ENCODE measurements at regions not wholly inside any gene's neighbourhood (a gene's known extent, or its start where the extent isn't known, plus 50 kb on each side); places are given as distances from the start of the nearest gene placed in this dataset.
"Not testable (repeated sequence)": the region's sequence is repeated elsewhere in the genome, so short reads cannot be mapped to it uniquely, and the experiment has no call there.

DNA sequence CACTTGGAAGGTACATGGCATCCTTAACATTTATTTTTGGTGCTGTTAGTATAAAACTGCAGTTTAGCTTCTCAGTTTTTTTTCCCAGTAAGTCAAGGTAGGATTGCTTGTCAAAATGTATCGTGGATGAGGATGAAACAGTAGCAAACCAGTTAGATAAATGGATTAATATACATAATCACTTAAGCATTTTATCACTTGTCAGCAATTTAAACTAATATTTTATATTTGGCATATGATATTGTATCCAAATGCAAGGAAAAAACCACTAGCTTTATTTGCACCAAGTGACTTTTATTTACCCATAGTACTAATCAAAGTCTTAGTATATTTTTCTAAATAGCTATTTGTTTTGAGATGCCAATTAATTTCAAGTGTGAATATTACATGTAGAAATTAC, 137.7 kb upstream of the XIRP2 start:
- Histone ChIP-seq H4K20me1 (ENCODE audit: control insufficient read depth, extremely low read depth, insufficient read depth, low read length) (no peaks in the 10 kb centered on the region), H3K79me2 (ENCODE audit: control insufficient read depth, insufficient read depth, low read length) (no peaks in the 10 kb centered on the region), H2AFZ (ENCODE audit: control insufficient read depth, low read length) (no peak overlapping the region), H3K9me1 (ENCODE audit: control insufficient read depth, extremely low read depth, insufficient read depth, low read length) (no peaks in the 10 kb centered on the region), H3K4me3 (ENCODE audit: control insufficient read depth in 2 of 3, extremely low read depth in 1 of 3, insufficient read depth in 2 of 3, low read depth in 1 of 3, low read length in 3 of 3) (no peak overlapping the region), H3K9me3 (ENCODE audit: control insufficient read depth, low read depth, low read length) (no peaks in the 10 kb centered on the region), H3K27me3 (ENCODE audit: control insufficient read depth, extremely low read depth, insufficient read depth, low read length) (no peaks in the 10 kb centered on the region), H3K4me1 (ENCODE audit: control insufficient read depth, extremely low read depth, insufficient read depth, low read length) (no peaks in the 10 kb centered on the region), H3K27ac (ENCODE audit: control insufficient read depth, insufficient read depth, low read length) (no peak overlapping the region), H3K9ac (ENCODE audit: control insufficient read depth, extremely low read depth, insufficient read depth, low read length) (no peak overlapping the region), H3K4me2 (ENCODE audit: control insufficient read depth, extremely low read depth, insufficient read depth, low read depth, low read length) (no peak overlapping the region), H3K36me3 (ENCODE audit: control insufficient read depth in 2 of 2, extremely low read depth in 1 of 2, insufficient read depth in 2 of 2, low read length in 2 of 2) (no peaks in the 10 kb centered on the region)
- dilution Hi-C loops (cut with MboI; ENCODE audit: extremely low pct_ligation_motif_present, low sequenced_read_pairs) = no loop called here
- no peak for FAIRE-seq
- DNase-seq (ENCODE audit: low read depth, low spot score) = no peak
- TF ChIP-seq EZH2 (IDR thresholded peaks at IDR 0.05; ENCODE audit: low read length) = no peak
- TF ChIP-seq, protein P1, sequence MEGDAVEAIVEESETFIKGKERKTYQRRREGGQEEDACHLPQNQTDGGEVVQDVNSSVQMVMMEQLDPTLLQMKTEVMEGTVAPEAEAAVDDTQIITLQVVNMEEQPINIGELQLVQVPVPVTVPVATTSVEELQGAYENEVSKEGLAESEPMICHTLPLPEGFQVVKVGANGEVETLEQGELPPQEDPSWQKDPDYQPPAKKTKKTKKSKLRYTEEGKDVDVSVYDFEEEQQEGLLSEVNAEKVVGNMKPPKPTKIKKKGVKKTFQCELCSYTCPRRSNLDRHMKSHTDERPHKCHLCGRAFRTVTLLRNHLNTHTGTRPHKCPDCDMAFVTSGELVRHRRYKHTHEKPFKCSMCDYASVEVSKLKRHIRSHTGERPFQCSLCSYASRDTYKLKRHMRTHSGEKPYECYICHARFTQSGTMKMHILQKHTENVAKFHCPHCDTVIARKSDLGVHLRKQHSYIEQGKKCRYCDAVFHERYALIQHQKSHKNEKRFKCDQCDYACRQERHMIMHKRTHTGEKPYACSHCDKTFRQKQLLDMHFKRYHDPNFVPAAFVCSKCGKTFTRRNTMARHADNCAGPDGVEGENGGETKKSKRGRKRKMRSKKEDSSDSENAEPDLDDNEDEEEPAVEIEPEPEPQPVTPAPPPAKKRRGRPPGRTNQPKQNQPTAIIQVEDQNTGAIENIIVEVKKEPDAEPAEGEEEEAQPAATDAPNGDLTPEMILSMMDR (optimal IDR thresholded peaks at IDR 0.05 in 1 of 3, IDR thresholded peaks at IDR 0.05 in 1 of 3, conservative IDR thresholded peaks at IDR 0.05 in 1 of 3; ENCODE audit: extremely low read depth in 1 of 3, insufficient read depth in 2 of 3, low read length in 3 of 3) = no peak

DNA sequence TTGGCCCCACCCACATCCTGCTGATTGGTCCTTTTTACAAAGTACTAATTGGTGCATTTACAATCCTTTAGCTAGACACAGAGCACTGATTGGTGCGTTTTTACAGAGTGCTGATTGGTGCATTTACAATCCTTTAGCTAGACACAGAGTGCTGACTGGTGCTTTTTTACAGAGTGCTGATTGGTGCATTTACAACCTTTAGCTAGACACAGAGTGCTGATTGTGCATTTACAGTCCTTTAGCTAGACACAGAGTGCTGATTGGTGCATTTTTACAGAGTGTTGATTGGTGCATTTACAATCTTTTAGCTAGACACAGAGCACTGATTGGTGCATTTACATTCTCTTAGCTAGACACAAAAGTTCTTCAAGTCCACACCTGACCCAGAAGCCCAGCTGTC, 144.2 kb upstream of the XIRP2 start:
- H3K36me3 ChIP-seq (ENCODE audit: control insufficient read depth in 2 of 2, extremely low read depth in 1 of 2, insufficient read depth in 2 of 2, low read length in 2 of 2); DNase-seq (ENCODE audit: low read depth, low spot score); H3K4me3 ChIP-seq (ENCODE audit: control insufficient read depth in 2 of 3, extremely low read depth in 1 of 3, insufficient read depth in 2 of 3, low read depth in 1 of 3, low read length in 3 of 3); FAIRE-seq; H3K4me2 ChIP-seq (ENCODE audit: control insufficient read depth, extremely low read depth, insufficient read depth, low read depth, low read length); H2AFZ ChIP-seq (ENCODE audit: control insufficient read depth, low read length); H3K9me1 ChIP-seq (ENCODE audit: control insufficient read depth, extremely low read depth, insufficient read depth, low read length); H3K27ac ChIP-seq (ENCODE audit: control insufficient read depth, insufficient read depth, low read length); H3K4me1 ChIP-seq (ENCODE audit: control insufficient read depth, extremely low read depth, insufficient read depth, low read length); H4K20me1 ChIP-seq (ENCODE audit: control insufficient read depth, extremely low read depth, insufficient read depth, low read length); dilution Hi-C loops (cut with MboI; ENCODE audit: extremely low pct_ligation_motif_present, low sequenced_read_pairs); H3K9ac ChIP-seq (ENCODE audit: control insufficient read depth, extremely low read depth, insufficient read depth, low read length); H3K9me3 ChIP-seq (ENCODE audit: control insufficient read depth, low read depth, low read length); H3K27me3 ChIP-seq (ENCODE audit: control insufficient read depth, extremely low read depth, insufficient read depth, low read length); H3K79me2 ChIP-seq (ENCODE audit: control insufficient read depth, insufficient read depth, low read length): not testable (repeated sequence)

DNA sequence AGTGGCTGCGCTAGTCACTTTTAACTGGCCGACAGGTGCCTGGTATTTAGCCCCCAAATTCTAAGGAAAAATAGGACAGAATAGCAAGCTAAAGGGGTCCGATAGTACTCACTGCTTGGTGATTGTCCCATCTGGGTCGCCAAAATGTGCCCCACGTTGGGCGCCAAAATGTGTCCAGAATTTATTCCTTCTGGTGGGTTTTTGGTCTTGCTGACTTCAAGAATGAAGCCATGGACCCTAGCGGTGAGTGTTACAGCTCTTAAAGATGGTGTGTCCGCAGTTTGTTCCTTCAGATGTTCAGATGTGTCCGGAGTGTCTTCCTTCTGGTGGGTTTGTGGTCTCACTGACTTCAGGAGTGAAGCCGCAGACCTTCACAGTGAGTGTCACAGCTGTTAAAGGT, 144.8 kb upstream of the XIRP2 start:
- H3K36me3 ChIP-seq (ENCODE audit: control insufficient read depth in 2 of 2, extremely low read depth in 1 of 2, insufficient read depth in 2 of 2, low read length in 2 of 2); H2AFZ ChIP-seq (ENCODE audit: control insufficient read depth, low read length); H3K79me2 ChIP-seq (ENCODE audit: control insufficient read depth, insufficient read depth, low read length); H3K27me3 ChIP-seq (ENCODE audit: control insufficient read depth, extremely low read depth, insufficient read depth, low read length); FAIRE-seq; H3K9ac ChIP-seq (ENCODE audit: control insufficient read depth, extremely low read depth, insufficient read depth, low read length); H3K9me1 ChIP-seq (ENCODE audit: control insufficient read depth, extremely low read depth, insufficient read depth, low read length); H3K4me1 ChIP-seq (ENCODE audit: control insufficient read depth, extremely low read depth, insufficient read depth, low read length); dilution Hi-C loops (cut with MboI; ENCODE audit: extremely low pct_ligation_motif_present, low sequenced_read_pairs); H3K4me3 ChIP-seq (ENCODE audit: control insufficient read depth in 2 of 3, extremely low read depth in 1 of 3, insufficient read depth in 2 of 3, low read depth in 1 of 3, low read length in 3 of 3); H3K4me2 ChIP-seq (ENCODE audit: control insufficient read depth, extremely low read depth, insufficient read depth, low read depth, low read length); H3K27ac ChIP-seq (ENCODE audit: control insufficient read depth, insufficient read depth, low read length); DNase-seq (ENCODE audit: low read depth, low spot score); H3K9me3 ChIP-seq (ENCODE audit: control insufficient read depth, low read depth, low read length); H4K20me1 ChIP-seq (ENCODE audit: control insufficient read depth, extremely low read depth, insufficient read depth, low read length): not testable (repeated sequence)
